Jurkat, Clone E6-1 (cell line): ENCODE measurements at regions not wholly inside any gene's neighbourhood (a gene's known extent, or its start where the extent isn't known, plus 50 kb on each side); places are given as distances from the start of the nearest gene placed in this dataset.

Experiments
- DNase-seq: peaks from one replicate; pipeline ENCODE4 v3.0.0-alpha.2; 2011; ENCODE audit warnings: low read depth, low spot score
- H3K4me3 ChIP-seq: 2 replicates; pipeline ENCODE4 v1.5.1; 2011; ENCODE audit warnings: mild to moderate bottlenecking, low read length, control low read depth, moderate library complexity

GRCh38 chr4:59920416-59920815 lies 1279.7 kb upstream of the ADGRL3 start:
- H3K4me3 ChIP-seq, result no peak overlapping the region
- no peak for DNase-seq

GRCh38 chr4:59925290-59925689 lies 1274.8 kb upstream of the ADGRL3 start:
- H3K4me3 ChIP-seq, result no peak overlapping the region
- DNase-seq, result no peak

- DNase-seq, result no peak
- no peak overlapping the region for H3K4me3 ChIP-seq
These were observed 1263.6 kb upstream of the ADGRL3 start for GRCh38 chr4:59936566-59936965.

GRCh38 chr4:59938166-59938565 lies 1262.0 kb upstream of the ADGRL3 start:
- H3K4me3 ChIP-seq, result no peak overlapping the region
- no peak for DNase-seq

- no peak for DNase-seq
- H3K4me3 ChIP-seq, result no peak overlapping the region
These were observed 1254.8 kb upstream of the ADGRL3 start for GRCh38 chr4:59945277-59945676.

GRCh38 chr4:59945716-59946115 lies 1254.4 kb upstream of the ADGRL3 start:
- no peak overlapping the region for H3K4me3 ChIP-seq
- DNase-seq, result no peak

- no peak overlapping the region for H3K4me3 ChIP-seq
- DNase-seq, result no peak
These were observed 1243.8 kb upstream of the ADGRL3 start for GRCh38 chr4:59956366-59956765.

GRCh38 chr4:59960143-59960542 lies 1240.0 kb upstream of the ADGRL3 start:
- no peak for DNase-seq
- H3K4me3 ChIP-seq, result no peak overlapping the region

GRCh38 chr4:59966758-59967157 lies 1233.4 kb upstream of the ADGRL3 start:
- no peak overlapping the region for H3K4me3 ChIP-seq
- DNase-seq, result no peak

GRCh38 chr4:59968796-59969195 lies 1231.3 kb upstream of the ADGRL3 start:
- DNase-seq, result no peak
- no peak overlapping the region for H3K4me3 ChIP-seq

GRCh38 chr4:59969909-59970308 lies 1230.2 kb upstream of the ADGRL3 start:
- no peak for DNase-seq
- no peak overlapping the region for H3K4me3 ChIP-seq

GRCh38 chr4:59971952-59972351 lies 1228.2 kb upstream of the ADGRL3 start:
- no peak for DNase-seq
- no peak overlapping the region for H3K4me3 ChIP-seq

- no peak for DNase-seq
- no peak overlapping the region for H3K4me3 ChIP-seq
These were observed 1226.6 kb upstream of the ADGRL3 start for GRCh38 chr4:59973492-59973891.

GRCh38 chr4:59979061-59979460 lies 1221.1 kb upstream of the ADGRL3 start:
- DNase-seq, result no peak
- no peak overlapping the region for H3K4me3 ChIP-seq

GRCh38 chr4:59983852-59984251 lies 1216.3 kb upstream of the ADGRL3 start:
- DNase-seq, result no peak
- H3K4me3 ChIP-seq, result no peak overlapping the region

GRCh38 chr4:59987289-59987688 lies 1212.8 kb upstream of the ADGRL3 start:
- H3K4me3 ChIP-seq, result no peak overlapping the region
- no peak for DNase-seq

GRCh38 chr4:59994118-59994517 lies 1206.0 kb upstream of the ADGRL3 start:
- DNase-seq, result no peak
- no peak overlapping the region for H3K4me3 ChIP-seq

GRCh38 chr4:60002603-60003337 lies 1197.4 kb upstream of the ADGRL3 start:
- no peak for DNase-seq
- H3K4me3 ChIP-seq, result no peak overlapping the region

GRCh38 chr4:60013464-60014184 lies 1186.5 kb upstream of the ADGRL3 start:
- no peak overlapping the region for H3K4me3 ChIP-seq
- no peak for DNase-seq

- no peak for DNase-seq
These were observed 1183.2 kb upstream of the ADGRL3 start for GRCh38 chr4:60016971-60017370.

GRCh38 chr4:60019180-60019579 lies 1180.9 kb upstream of the ADGRL3 start:
- DNase-seq, result no peak

More at GRCh38 chr4:60016971-60017370, 1183.2 kb upstream of the ADGRL3 start:
- no peak overlapping the region for H3K4me3 ChIP-seq

More at GRCh38 chr4:60019180-60019579, 1180.9 kb upstream of the ADGRL3 start:
- no peak overlapping the region for H3K4me3 ChIP-seq
